ENCODE measurements at regions not wholly inside any gene's neighbourhood (a gene's known extent, or its start where the extent isn't known, plus 50 kb on each side); places are given as distances from the start of the nearest gene placed in this dataset.
"Not testable (repeated sequence)": the region's sequence is repeated elsewhere in the genome, so short reads cannot be mapped to it uniquely, and the experiment has no call there.

DNA sequence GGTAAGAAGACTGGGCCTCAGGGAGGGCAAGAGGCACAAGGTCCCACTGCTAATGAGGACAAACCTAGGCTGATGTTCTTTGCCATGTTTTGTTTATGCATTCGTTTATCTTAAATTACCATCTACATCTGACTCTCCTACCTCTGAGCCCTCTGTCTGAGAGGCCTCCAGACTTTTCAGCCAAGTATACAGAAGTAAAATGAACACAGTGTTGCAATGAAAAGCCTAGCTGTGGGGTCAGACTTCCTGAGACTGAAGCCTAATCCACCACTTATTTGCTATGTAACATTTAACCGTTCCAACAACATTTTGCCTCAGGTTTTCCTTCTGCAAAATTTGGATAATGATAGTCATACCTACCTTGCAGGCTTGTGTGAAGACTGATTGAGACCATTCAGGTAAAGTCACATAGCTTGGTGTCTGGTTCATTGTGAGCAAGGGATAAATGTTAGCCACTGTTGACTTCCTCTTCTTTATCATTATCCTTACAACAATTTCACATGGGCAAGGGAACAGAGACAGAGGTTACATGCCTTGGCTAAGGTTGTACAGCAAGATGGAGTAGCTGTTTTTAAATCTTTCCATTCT is 374.9 kb upstream of the CLINT1 start:
- H3K27ac ChIP-seq, result no peak overlapping the region
- H3K36me3 ChIP-seq, result no peaks in the 10 kb centered on the region
- DNase-seq (ENCODE audit: low spot score) (no peak), ATAC-seq (ENCODE audit: insufficient number of reproducible peaks, low FRiP score, low read depth) (no peak)
- no peaks in the 10 kb centered on the region for H3K9me3 ChIP-seq
- TF ChIP-seq, protein P1, sequence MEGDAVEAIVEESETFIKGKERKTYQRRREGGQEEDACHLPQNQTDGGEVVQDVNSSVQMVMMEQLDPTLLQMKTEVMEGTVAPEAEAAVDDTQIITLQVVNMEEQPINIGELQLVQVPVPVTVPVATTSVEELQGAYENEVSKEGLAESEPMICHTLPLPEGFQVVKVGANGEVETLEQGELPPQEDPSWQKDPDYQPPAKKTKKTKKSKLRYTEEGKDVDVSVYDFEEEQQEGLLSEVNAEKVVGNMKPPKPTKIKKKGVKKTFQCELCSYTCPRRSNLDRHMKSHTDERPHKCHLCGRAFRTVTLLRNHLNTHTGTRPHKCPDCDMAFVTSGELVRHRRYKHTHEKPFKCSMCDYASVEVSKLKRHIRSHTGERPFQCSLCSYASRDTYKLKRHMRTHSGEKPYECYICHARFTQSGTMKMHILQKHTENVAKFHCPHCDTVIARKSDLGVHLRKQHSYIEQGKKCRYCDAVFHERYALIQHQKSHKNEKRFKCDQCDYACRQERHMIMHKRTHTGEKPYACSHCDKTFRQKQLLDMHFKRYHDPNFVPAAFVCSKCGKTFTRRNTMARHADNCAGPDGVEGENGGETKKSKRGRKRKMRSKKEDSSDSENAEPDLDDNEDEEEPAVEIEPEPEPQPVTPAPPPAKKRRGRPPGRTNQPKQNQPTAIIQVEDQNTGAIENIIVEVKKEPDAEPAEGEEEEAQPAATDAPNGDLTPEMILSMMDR (IDR thresholded peaks at IDR 0.05), result no peak
- no peaks in the 10 kb centered on the region for H3K4me1 ChIP-seq (ENCODE audit: control insufficient read depth in 1 of 2, low read depth in 2 of 2)
- no peaks in the 10 kb centered on the region for H3K27me3 ChIP-seq (replicated peaks; ENCODE audit: insufficient read depth)
- no peak overlapping the region for H3K4me3 ChIP-seq

GRCh38 chr5:158227314-158227713 is 368.4 kb upstream of the CLINT1 start:
- H3K4me3 ChIP-seq; H3K27ac ChIP-seq; H3K36me3 ChIP-seq; ATAC-seq (ENCODE audit: insufficient number of reproducible peaks, low FRiP score, low read depth); H3K27me3 ChIP-seq (replicated peaks; ENCODE audit: insufficient read depth); H3K4me1 ChIP-seq (ENCODE audit: control insufficient read depth in 1 of 2, low read depth in 2 of 2); DNase-seq (ENCODE audit: low spot score); H3K9me3 ChIP-seq: not testable (repeated sequence)

- Histone ChIP-seq H3K36me3 (no peaks in the 10 kb centered on the region), H3K27ac (no peak overlapping the region), H3K4me3 (no peak overlapping the region), H3K4me1 (ENCODE audit: control insufficient read depth in 1 of 2, low read depth in 2 of 2) (no peaks in the 10 kb centered on the region), H3K27me3 (replicated peaks; ENCODE audit: insufficient read depth) (no peaks in the 10 kb centered on the region), H3K9me3 (no peaks in the 10 kb centered on the region)
- TF ChIP-seq, protein P1 (IDR thresholded peaks at IDR 0.05), result no peak
- no peak for ATAC-seq (ENCODE audit: insufficient number of reproducible peaks, low FRiP score, low read depth)
- DNase-seq (ENCODE audit: low spot score), result no peak
Measured at GRCh38 chr5:158226496-158226895, 367.6 kb upstream of the CLINT1 start.

DNA sequence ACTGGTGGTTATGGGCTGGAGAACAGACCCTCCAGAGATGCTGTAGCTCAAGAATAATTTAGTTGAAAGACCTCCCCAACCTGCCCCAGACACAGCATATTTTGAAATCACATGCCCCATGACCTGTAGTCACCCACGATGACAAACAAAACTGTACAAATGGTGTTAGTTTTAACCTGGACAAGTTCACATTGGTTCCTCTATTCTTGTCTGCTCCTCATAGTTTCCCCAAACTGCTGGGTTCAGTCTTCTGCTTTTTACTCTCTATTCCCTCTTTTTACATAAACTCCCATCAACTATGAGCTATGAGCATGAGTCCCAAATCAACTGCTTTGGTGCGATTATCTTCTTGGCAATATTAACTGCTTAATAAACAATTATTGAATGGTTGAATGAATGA is 365.3 kb upstream of the CLINT1 start:
- Histone ChIP-seq H3K27me3 (replicated peaks; ENCODE audit: insufficient read depth) (no peaks in the 10 kb centered on the region), H3K36me3 (no peaks in the 10 kb centered on the region), H3K9me3 (no peaks in the 10 kb centered on the region), H3K27ac (no peak overlapping the region), H3K4me3 (no peak overlapping the region), H3K4me1 (ENCODE audit: control insufficient read depth in 1 of 2, low read depth in 2 of 2) (no peaks in the 10 kb centered on the region)
- TF ChIP-seq, protein P1 (IDR thresholded peaks at IDR 0.05), result no peak
- DNase-seq (ENCODE audit: low spot score), result no peak
- no peak for ATAC-seq (ENCODE audit: insufficient number of reproducible peaks, low FRiP score, low read depth)

DNA sequence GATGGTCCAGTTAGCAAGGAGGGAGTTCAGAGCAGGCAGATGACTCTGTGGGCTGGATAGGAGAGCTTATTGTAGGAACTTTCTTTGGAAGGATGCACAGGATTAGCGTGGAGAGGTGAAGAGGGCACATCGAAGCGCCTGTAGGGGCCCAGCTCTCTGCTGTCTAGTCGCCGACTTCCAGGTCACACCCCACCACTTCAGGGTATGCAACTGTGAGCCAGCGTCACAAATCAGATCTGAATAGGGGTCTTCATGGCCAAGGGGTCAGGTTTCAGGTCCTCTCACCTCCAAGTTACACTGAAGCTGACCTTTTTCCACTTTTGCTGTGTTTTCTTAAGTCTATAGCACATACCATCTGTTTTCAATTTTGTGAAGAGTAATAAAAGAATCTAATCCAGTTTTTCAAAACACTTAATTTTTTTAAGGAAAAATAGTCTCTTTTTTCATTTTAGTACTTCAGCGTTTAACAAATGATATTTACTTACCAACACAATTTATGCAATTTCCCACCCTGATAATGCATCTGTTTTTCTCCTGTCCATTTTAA is 364.2 kb upstream of the CLINT1 start:
- no peak overlapping the region for H3K27ac ChIP-seq
- DNase-seq (ENCODE audit: low spot score), result no peak

More for the DNA sequence above, 364.2 kb upstream of the CLINT1 start:
- no peak for ATAC-seq (ENCODE audit: insufficient number of reproducible peaks, low FRiP score, low read depth)
- TF ChIP-seq, protein P1 (IDR thresholded peaks at IDR 0.05), result no peak
- Histone ChIP-seq H3K36me3 (no peaks in the 10 kb centered on the region), H3K27me3 (replicated peaks; ENCODE audit: insufficient read depth) (no peaks in the 10 kb centered on the region), H3K4me3 (no peak overlapping the region), H3K9me3 (no peaks in the 10 kb centered on the region), H3K4me1 (ENCODE audit: control insufficient read depth in 1 of 2, low read depth in 2 of 2) (no peaks in the 10 kb centered on the region)
